Endothelial cell of umbilical vein (primary cell): ENCODE measurements at regions not wholly inside any gene's neighbourhood (a gene's known extent, or its start where the extent isn't known, plus 50 kb on each side); places are given as distances from the start of the nearest gene placed in this dataset.

Experiments
- BruUV-seq: library from RNA; stranded (reverse); fragments of 400-500 nt; replicated peaks from 2 replicates; lab custom pipeline; 2021; lab: Mats Ljungman, UMichigan
- CTCF ChIA-PET: fragments of 300-600, 350-600 bp; sonication (Branson Sonifier 250); formaldehyde crosslinking; loops from one replicate; lab custom pipeline; 2021; ENCODE audit warnings: antibody characterized with exemption, inconsistent platforms; lab: Charles Lee
- POLR2A ChIA-PET: fragments of 300-600, 350-600 bp; sonication (Branson Sonifier 250); formaldehyde crosslinking; loops from one replicate; lab custom pipeline; 2021; ENCODE audit warnings: antibody characterized with exemption, inconsistent platforms; lab: Charles Lee
- DNase-seq: peaks from one replicate; pipeline ENCODE4 v3.0.0-alpha.2; 2011; ENCODE audit warnings: low read depth, low spot score
- FAIRE-seq: peaks from 2 replicates; lab custom pipeline; 2011; peaks lifted over from hg19 to GRCh38; lab: Jason Lieb, UNC
- H2AFZ ChIP-seq: 2 replicates; pipeline ENCODE4 v1.6.0; 2012; ENCODE audit warnings: low read depth, low read length, control low read depth, inconsistent platforms
- H3K27ac ChIP-seq: 2 replicates; pipeline ENCODE4 v1.5.1; 2011; ENCODE audit warnings: low read depth, mild to moderate bottlenecking, control low read depth, low read length, moderate library complexity; ENCODE audit not compliant: insufficient read depth
- H3K27me3 ChIP-seq, 2 experiments: 2 replicates each; pipeline versions ENCODE4 v1.6.0 to v1.6.1; 2011; ENCODE audit warnings: low read length in 2 of 2, mixed read lengths in 1 of 2; ENCODE audit not compliant: control insufficient read depth in 2 of 2, insufficient read depth in 2 of 2
- H3K36me3 ChIP-seq, 2 experiments: 2 replicates in 1 of 2; 3 replicates in 1 of 2; pipeline ENCODE4 v1.5.1; 2011; ENCODE audit warnings: low read length in 2 of 2, mild to moderate bottlenecking in 1 of 2, moderate library complexity in 1 of 2; ENCODE audit not compliant: control insufficient read depth in 2 of 2, insufficient read depth in 2 of 2; ENCODE audit errors: extremely low read depth in 1 of 2
- H3K4me1 ChIP-seq: 3 replicates; pipeline ENCODE4 v1.5.1; 2011; ENCODE audit warnings: mild to moderate bottlenecking, low read length; ENCODE audit not compliant: control insufficient read depth, insufficient read depth; ENCODE audit errors: extremely low read depth
- H3K4me2 ChIP-seq: 2 replicates; pipeline ENCODE4 v1.6.1; 2011; ENCODE audit warnings: low read length, control low read depth, mixed read lengths; ENCODE audit not compliant: insufficient read depth
- H3K4me3 ChIP-seq, 3 experiments: fragments of 200-600 bp in 1 of 3; sonication (generic), shearing (Covaris generic) in 1 of 3; replicated peaks in 1 of 3; 2 replicates each; pipeline ENCODE4 v1.5.1; 2011 to 2016; ENCODE audit warnings: control low read depth in 3 of 3, low read length in 3 of 3, mild to moderate bottlenecking in 2 of 3, inconsistent platforms in 1 of 3, low read depth in 1 of 3, moderate library complexity in 1 of 3; ENCODE audit not compliant: insufficient read depth in 1 of 3
- H3K79me2 ChIP-seq: 2 replicates; pipeline ENCODE4 v1.6.0; 2012; ENCODE audit warnings: low read length, inconsistent platforms; ENCODE audit not compliant: control insufficient read depth, insufficient read depth
- H3K9ac ChIP-seq: replicated peaks from 2 replicates; pipeline ENCODE3; 2011; ENCODE audit warnings: low read length, control low read depth; ENCODE audit not compliant: insufficient read depth; ENCODE audit errors: extremely low read depth
- H3K9me1 ChIP-seq: replicated peaks from 3 replicates; pipeline ENCODE4 v1.6.0; 2011; ENCODE audit warnings: mild to moderate bottlenecking, low read length; ENCODE audit not compliant: control insufficient read depth, insufficient read depth; ENCODE audit errors: extremely low read depth
- H3K9me3 ChIP-seq: replicated peaks from 2 replicates; pipeline ENCODE4 v1.5.1; 2012; ENCODE audit warnings: low read length, inconsistent platforms; ENCODE audit not compliant: control insufficient read depth, insufficient read depth
- H4K20me1 ChIP-seq: replicated peaks from 2 replicates; pipeline ENCODE3; 2011; ENCODE audit warnings: mild to moderate bottlenecking, low read length; ENCODE audit not compliant: control insufficient read depth, insufficient read depth; ENCODE audit errors: extremely low read depth
- EZH2 ChIP-seq: IDR thresholded peaks from 2 replicates; pipeline ENCODE4 v1.6.1; 2012; ENCODE audit warnings: borderline replicate concordance, low read depth, mild to moderate bottlenecking, moderate library complexity, low read length, inconsistent platforms; ENCODE audit not compliant: severe bottlenecking
- FOS ChIP-seq: IDR thresholded peaks from 2 replicates; pipeline ENCODE4 v1.6.1; 2011; ENCODE audit warnings: mild to moderate bottlenecking, low read length, moderate library complexity, borderline replicate concordance; ENCODE audit not compliant: insufficient read depth
- GATA2 ChIP-seq: IDR thresholded peaks from 2 replicates; pipeline ENCODE4 v1.7.0; 2011; ENCODE audit warnings: low read depth, mild to moderate bottlenecking, moderate library complexity, mixed read lengths, low read length; ENCODE audit not compliant: insufficient read length, insufficient read depth
- JUN ChIP-seq: IDR thresholded peaks from 2 replicates; pipeline ENCODE4 v1.6.1; 2011; ENCODE audit warnings: borderline replicate concordance, low read depth; ENCODE audit not compliant: insufficient read length, insufficient read depth
- MYC ChIP-seq: IDR thresholded peaks from one replicate; pipeline ENCODE4 v1.6.1; 2011; ENCODE audit warnings: mild to moderate bottlenecking, low read depth, low read length
- POLR2A ChIP-seq: IDR thresholded peaks from 2 replicates; pipeline ENCODE4 v1.6.1; 2012; ENCODE audit warnings: low read depth, mild to moderate bottlenecking, control low read depth, low read length
- POLR2AphosphoS5 ChIP-seq: IDR thresholded peaks from 2 replicates; pipeline ENCODE4 v1.6.1; 2012; ENCODE audit warnings: low read depth, mild to moderate bottlenecking, control low read depth, low read length, moderate library complexity; ENCODE audit not compliant: insufficient read depth
- dilution Hi-C: fragments of 300-500 bp; cut with MboI; formaldehyde crosslinking; loops from one replicate; pipeline ENCODE4 v1.15.0; 2019; ENCODE audit warnings: low sequenced_read_pairs; ENCODE audit not compliant: extremely low pct_ligation_motif_present
- intact Hi-C: fragments of 100-400 bp; cut with micrococcal nuclease; formaldehyde crosslinking; loops from one replicate; pipeline ENCODE4 v1.10.0; 2022
- TF ChIP-seq, protein P1 (sequence below): IDR thresholded peaks from 2 replicates; pipeline ENCODE4 v1.6.1; 2011; ENCODE audit not compliant: insufficient read depth, insufficient read length
- TF ChIP-seq, protein P2 (sequence below), 2 donors: IDR thresholded peaks; 1 replicate in 1 of 2; 2 replicates in 1 of 2; pipeline ENCODE4 v1.5.1; 2011; ENCODE audit warnings: low read length in 2 of 2, mild to moderate bottlenecking in 2 of 2, moderate library complexity in 2 of 2, control low read depth in 1 of 2, inconsistent platforms in 1 of 2, low read depth in 1 of 2; ENCODE audit not compliant: insufficient read depth in 1 of 2; ENCODE audit errors: extremely low read depth in 1 of 2

DNA sequence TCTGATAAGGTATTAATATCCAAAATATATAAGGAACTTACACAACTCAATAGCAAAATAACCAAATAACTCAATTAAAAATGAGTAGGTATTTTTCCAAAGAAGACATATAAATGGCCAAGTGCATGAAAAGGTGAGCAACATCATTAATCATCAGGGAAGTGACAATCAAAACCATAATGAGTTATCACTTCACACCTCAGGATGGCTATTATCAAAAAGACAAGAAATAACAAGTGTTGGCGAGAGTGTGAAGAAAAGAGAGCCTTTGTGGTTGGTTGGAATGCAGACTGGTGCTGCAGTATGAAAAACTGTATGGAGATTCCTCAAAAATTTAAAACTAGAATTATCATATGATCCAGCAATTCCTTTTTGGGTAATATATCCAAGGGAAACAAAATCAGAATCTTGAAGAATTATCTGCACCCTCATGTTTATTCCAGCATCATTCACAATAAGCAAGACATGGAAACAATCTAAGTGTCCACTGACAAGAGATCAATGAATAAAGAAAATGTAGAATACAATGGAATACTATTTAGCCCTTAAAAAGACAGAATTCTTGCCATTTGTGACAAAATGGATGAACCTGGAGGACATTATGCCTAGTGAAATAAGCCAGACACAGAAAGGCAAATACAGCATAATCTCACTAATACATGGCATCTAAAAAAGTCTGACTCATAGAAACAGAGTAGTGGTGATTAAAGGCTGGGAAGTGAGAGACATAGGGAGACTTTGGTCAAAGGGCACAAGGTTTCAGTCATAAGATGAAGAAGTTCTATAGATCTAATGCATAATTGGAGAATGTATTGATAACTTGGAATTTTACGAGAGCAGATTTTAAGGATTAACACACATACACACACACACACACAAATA lies 175.6 kb downstream of the FOXA2 start:
- Histone ChIP-seq H3K4me3 (no peak overlapping the region), H3K36me3 (no peaks in the 10 kb centered on the region), H3K27me3 (peaks cover 0 to 8% of the 10 kb centered on the region in 2 experiments), H3K9ac (no peak overlapping the region), H3K27ac (no peak overlapping the region), H3K4me1 (no peaks in the 10 kb centered on the region), H3K79me2 (no peaks in the 10 kb centered on the region), H3K9me3 (no peaks in the 10 kb centered on the region), H3K9me1 (no peaks in the 10 kb centered on the region), H3K4me2 (no peak overlapping the region), H4K20me1 (no peaks in the 10 kb centered on the region), H2AFZ (no peak overlapping the region)
- TF ChIP-seq, protein P1, sequence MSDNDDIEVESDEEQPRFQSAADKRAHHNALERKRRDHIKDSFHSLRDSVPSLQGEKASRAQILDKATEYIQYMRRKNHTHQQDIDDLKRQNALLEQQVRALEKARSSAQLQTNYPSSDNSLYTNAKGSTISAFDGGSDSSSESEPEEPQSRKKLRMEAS, result no peak
- TF ChIP-seq GATA2 (no peak), POLR2A (no peak), EZH2 (no peak), POLR2AphosphoS5 (no peak), FOS (no peak), JUN (no peak), MYC (no peak)
- TF ChIP-seq, protein P2, sequence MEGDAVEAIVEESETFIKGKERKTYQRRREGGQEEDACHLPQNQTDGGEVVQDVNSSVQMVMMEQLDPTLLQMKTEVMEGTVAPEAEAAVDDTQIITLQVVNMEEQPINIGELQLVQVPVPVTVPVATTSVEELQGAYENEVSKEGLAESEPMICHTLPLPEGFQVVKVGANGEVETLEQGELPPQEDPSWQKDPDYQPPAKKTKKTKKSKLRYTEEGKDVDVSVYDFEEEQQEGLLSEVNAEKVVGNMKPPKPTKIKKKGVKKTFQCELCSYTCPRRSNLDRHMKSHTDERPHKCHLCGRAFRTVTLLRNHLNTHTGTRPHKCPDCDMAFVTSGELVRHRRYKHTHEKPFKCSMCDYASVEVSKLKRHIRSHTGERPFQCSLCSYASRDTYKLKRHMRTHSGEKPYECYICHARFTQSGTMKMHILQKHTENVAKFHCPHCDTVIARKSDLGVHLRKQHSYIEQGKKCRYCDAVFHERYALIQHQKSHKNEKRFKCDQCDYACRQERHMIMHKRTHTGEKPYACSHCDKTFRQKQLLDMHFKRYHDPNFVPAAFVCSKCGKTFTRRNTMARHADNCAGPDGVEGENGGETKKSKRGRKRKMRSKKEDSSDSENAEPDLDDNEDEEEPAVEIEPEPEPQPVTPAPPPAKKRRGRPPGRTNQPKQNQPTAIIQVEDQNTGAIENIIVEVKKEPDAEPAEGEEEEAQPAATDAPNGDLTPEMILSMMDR (IDR thresholded peaks at IDR 0.05; ENCODE audit: extremely low read depth in 1 of 2, insufficient read depth in 1 of 2, low read depth in 1 of 2, low read length in 2 of 2), result no peak
- dilution Hi-C loops, result no loop called here
- no TSS peak for BruUV-seq
- DNase-seq (no peak), FAIRE-seq (no peak)
- intact Hi-C loops, result no loop called here
- ChIA-PET POLR2A (no interaction called here), CTCF (no interaction called here)
